SK-N-SH (cell line): ENCODE measurements at regions not wholly inside any gene's neighbourhood (a gene's known extent, or its start where the extent isn't known, plus 50 kb on each side); places are given as distances from the start of the nearest gene placed in this dataset.
A peak's percentile ranks its signal among the peaks of the same experiment; 100 is the strongest.

Experiments
- CTCF ChIA-PET: fragments of 300-600, 350-600 bp; formaldehyde crosslinking; extraction: SDS; loops from one replicate; lab custom pipeline; 2021; lab: Yijun Ruan, JAX
- POLR2A ChIA-PET: fragments of 350-600 bp; sonication (Branson Sonifier 250); formaldehyde crosslinking; extraction: SDS; loops from one replicate; lab custom pipeline; 2020; ENCODE audit warnings: antibody characterized with exemption, inconsistent platforms; lab: Yijun Ruan, JAX
- DNase-seq: peaks from one replicate; pipeline ENCODE4 v3.0.0; 2012
- H2AFZ ChIP-seq: fragments of 200-600 bp; sonication (generic); 2 replicates; pipeline ENCODE4 v1.8.1; 2016; ENCODE audit warnings: antibody characterized with exemption, mild to moderate bottlenecking, low read depth
- H3F3A ChIP-seq: fragments of 200-600 bp; sonication (generic); replicated peaks from 2 replicates; pipeline ENCODE3; 2016; ENCODE audit warnings: antibody characterized with exemption, mild to moderate bottlenecking; ENCODE audit not compliant: insufficient read depth
- H3K27ac ChIP-seq, 2 experiments: fragments of 200-500 bp in 1 of 2; fragments of 200-600 bp in 1 of 2; sonication (Bioruptor generic) in 1 of 2; sonication (generic), shearing (Covaris generic) in 1 of 2; 2 replicates each; pipeline versions ENCODE4 v1.5.1 to v1.6.1; 2014 to 2016; ENCODE audit warnings: low read depth in 2 of 2, inconsistent platforms in 1 of 2, low read length in 1 of 2, mild to moderate bottlenecking in 1 of 2, mixed read lengths in 1 of 2
- H3K27me3 ChIP-seq: fragments of 200-600 bp; sonication (generic), shearing (Covaris generic); 2 replicates; pipeline ENCODE4 v1.6.1; 2016; ENCODE audit warnings: mixed run types; ENCODE audit not compliant: insufficient read depth
- H3K36me3 ChIP-seq, 2 experiments: fragments of 200-500 bp in 1 of 2; fragments of 200-600 bp in 1 of 2; sonication (Bioruptor generic) in 1 of 2; sonication (generic) in 1 of 2; replicated peaks in 1 of 2; 2 replicates each; pipeline versions ENCODE3 to v1.5.1; 2014 to 2016; ENCODE audit warnings: low read length in 1 of 2, mild to moderate bottlenecking in 1 of 2; ENCODE audit not compliant: insufficient read depth in 2 of 2, control insufficient read depth in 1 of 2
- H3K4me1 ChIP-seq, 2 experiments: fragments of 200-500 bp in 1 of 2; fragments of 200-600 bp in 1 of 2; sonication (Bioruptor generic) in 1 of 2; sonication (generic), shearing (Covaris generic) in 1 of 2; 2 replicates each; pipeline versions ENCODE4 v1.5.1 to v1.6.1; 2014 to 2016; ENCODE audit warnings: low read depth in 1 of 2, low read length in 1 of 2, mixed run types in 1 of 2; ENCODE audit not compliant: insufficient read depth in 2 of 2, control insufficient read depth in 1 of 2
- H3K4me2 ChIP-seq: fragments of 200-600 bp; sonication (generic), shearing (Covaris generic); 2 replicates; pipeline ENCODE4 v1.6.1; 2017; ENCODE audit warnings: mixed run types
- H3K4me3 ChIP-seq, 2 experiments: fragments of 200-500 bp in 1 of 2; fragments of 200-600 bp in 1 of 2; sonication (Bioruptor generic) in 1 of 2; sonication (generic), shearing (Covaris generic) in 1 of 2; 2 replicates each; pipeline versions ENCODE4 v1.5.1 to v1.8.1; 2014 to 2016; ENCODE audit warnings: low read depth in 2 of 2, inconsistent platforms in 1 of 2, low read length in 1 of 2, mild to moderate bottlenecking in 1 of 2, mixed read lengths in 1 of 2, moderate library complexity in 1 of 2
- H3K79me2 ChIP-seq: fragments of 200-600 bp; sonication (generic); 2 replicates; pipeline ENCODE4 v1.8.1; 2017; ENCODE audit warnings: mild to moderate bottlenecking; ENCODE audit not compliant: insufficient read depth
- H3K9ac ChIP-seq: fragments of 200-600 bp; sonication (generic); 2 replicates; pipeline ENCODE4 v1.6.1; 2017; ENCODE audit warnings: mixed run types
- H3K9me2 ChIP-seq: fragments of 200-600 bp; sonication (generic); 2 replicates; pipeline ENCODE4 v1.6.1; 2017; ENCODE audit warnings: mixed run types
- H3K9me3 ChIP-seq: fragments of 200-600 bp; sonication (generic); 2 replicates; pipeline ENCODE4 v1.6.1; 2017; ENCODE audit warnings: mixed run types, mild to moderate bottlenecking, moderate library complexity
- H4K20me1 ChIP-seq: fragments of 200-600 bp; sonication (generic); 2 replicates; pipeline ENCODE4 v1.6.1; 2017; ENCODE audit warnings: mild to moderate bottlenecking, mixed run types; ENCODE audit not compliant: insufficient read depth
- CHD2 ChIP-seq: fragments of 150-350 bp; IDR thresholded peaks from 2 replicates; pipeline ENCODE4 v1.6.1; 2018; ENCODE audit warnings: low read length; ENCODE audit not compliant: partially characterized antibody
- CTCF ChIP-seq: fragments of 200-600 bp; sonication (generic); IDR thresholded peaks from 2 replicates; pipeline ENCODE4 v1.6.1; 2017; ENCODE audit warnings: antibody characterized with exemption, mild to moderate bottlenecking, moderate library complexity
- ELF1 ChIP-seq: IDR thresholded peaks from 2 replicates; pipeline ENCODE4 v1.4.0; 2012
- EP300 ChIP-seq, 2 experiments: IDR thresholded peaks; 2 replicates each; pipeline versions ENCODE4 v1.4.0 to v1.6.1; 2012; ENCODE audit warnings: borderline replicate concordance in 1 of 2, low read depth in 1 of 2, low read length in 1 of 2
- EZH2phosphoT487 ChIP-seq: fragments of 200-600 bp; sonication (generic); IDR thresholded peaks from 2 replicates; pipeline ENCODE4 v1.6.1; 2017; ENCODE audit warnings: low read depth, mixed run types, mild to moderate bottlenecking, antibody characterized with exemption, moderate library complexity, borderline replicate concordance
- FOSL2 ChIP-seq: IDR thresholded peaks from 2 replicates; pipeline ENCODE4 v1.4.0; 2012; ENCODE audit warnings: low read depth, mild to moderate bottlenecking, moderate library complexity, borderline replicate concordance
- GABPA ChIP-seq: IDR thresholded peaks from 2 replicates; pipeline ENCODE4 v1.4.0; 2012; ENCODE audit warnings: low read depth, mild to moderate bottlenecking
- GATA2 ChIP-seq: sonication (generic); formaldehyde crosslinking; IDR thresholded peaks from 2 replicates; pipeline ENCODE4 v1.5.0; 2020; ENCODE audit warnings: mild to moderate bottlenecking, missing genetic modification reagents
- IRF3 ChIP-seq: fragments of 150-350 bp; IDR thresholded peaks from 2 replicates; pipeline ENCODE4 v1.6.1; 2016; ENCODE audit warnings: mild to moderate bottlenecking, low read depth, low read length
- JUND ChIP-seq: IDR thresholded peaks from 2 replicates; pipeline ENCODE4 v1.4.0; 2012
- MAX ChIP-seq: IDR thresholded peaks from 2 replicates; pipeline ENCODE4 v1.4.0; 2012; ENCODE audit warnings: low read depth
- MEF2A ChIP-seq: IDR thresholded peaks from 2 replicates; pipeline ENCODE4 v1.4.0; 2012; ENCODE audit warnings: low read depth, borderline replicate concordance
- PBX3 ChIP-seq: IDR thresholded peaks from 2 replicates; pipeline ENCODE4; 2012
- RAD21 ChIP-seq: IDR thresholded peaks from 2 replicates; pipeline ENCODE4 v1.6.1; 2012; ENCODE audit warnings: mild to moderate bottlenecking, low read length
- RFX5 ChIP-seq: IDR thresholded peaks from 2 replicates; pipeline ENCODE4 v1.6.1; 2012; ENCODE audit warnings: mild to moderate bottlenecking, improper control_type of control experiment, low read length
- RXRA ChIP-seq: IDR thresholded peaks from 2 replicates; pipeline ENCODE4 v1.4.0; 2012; ENCODE audit warnings: low read depth, mild to moderate bottlenecking, borderline replicate concordance
- SIN3A ChIP-seq: IDR thresholded peaks from 2 replicates; pipeline ENCODE4 v1.6.1; 2012; ENCODE audit warnings: low read depth, mild to moderate bottlenecking, low read length, moderate library complexity, borderline replicate concordance
- TAF1 ChIP-seq: IDR thresholded peaks from 2 replicates; pipeline ENCODE4 v1.6.1; 2012; ENCODE audit warnings: low read depth, mild to moderate bottlenecking, low read length, moderate library complexity, borderline replicate concordance
- TCF12 ChIP-seq: IDR thresholded peaks from 2 replicates; pipeline ENCODE4 v1.4.0; 2012
- TEAD4 ChIP-seq: IDR thresholded peaks from 2 replicates; pipeline ENCODE4 v1.4.0; 2012; ENCODE audit warnings: mild to moderate bottlenecking, borderline replicate concordance; ENCODE audit not compliant: insufficient read depth
- YY1 ChIP-seq: IDR thresholded peaks from 2 replicates; pipeline ENCODE4 v1.4.0; 2012; ENCODE audit warnings: low read depth, mild to moderate bottlenecking
- WGBS: methylation state at CpG from one replicate; pipeline ENCODE4 v1.1.6; 2017; ENCODE audit warnings: low lambda C conversion rate; 5-methylcytosine and 5-hydroxymethylcytosine counted together
- TF ChIP-seq, protein P1 (sequence below): fragments of 150-350 bp; IDR thresholded peaks from 2 replicates; pipeline ENCODE4 v1.6.1; 2017; ENCODE audit warnings: antibody characterized with exemption, low read length, low read depth, borderline replicate concordance

GRCh38 chr5:7068899-7069298, 327.0 kb upstream of the ADCY2 start:
- H3K36me3 ChIP-seq, result no peaks in the 10 kb centered on the region
- no peaks in the 10 kb centered on the region for H3K4me1 ChIP-seq
- no peak overlapping the region for H3K9ac ChIP-seq
- no peaks in the 10 kb centered on the region for H3K9me2 ChIP-seq
- H3K4me3 ChIP-seq, result peak overlapping the region in 1 of 2 experiments; percentile 21; a peak in 1 of 4 replicates
- TF ChIP-seq CHD2 (no peak), RFX5 (no peak), PBX3 (no peak), MEF2A (no peak), FOSL2 (no peak), IRF3 (no peak), GATA2 (CRISPR knock-in tag) (no peak), TCF12 (no peak), EP300 (IDR thresholded peaks at IDR 0.05; ENCODE audit: borderline replicate concordance in 1 of 2, low read depth in 1 of 2, low read length in 1 of 2) (no peak)
- TF ChIP-seq, protein P1, sequence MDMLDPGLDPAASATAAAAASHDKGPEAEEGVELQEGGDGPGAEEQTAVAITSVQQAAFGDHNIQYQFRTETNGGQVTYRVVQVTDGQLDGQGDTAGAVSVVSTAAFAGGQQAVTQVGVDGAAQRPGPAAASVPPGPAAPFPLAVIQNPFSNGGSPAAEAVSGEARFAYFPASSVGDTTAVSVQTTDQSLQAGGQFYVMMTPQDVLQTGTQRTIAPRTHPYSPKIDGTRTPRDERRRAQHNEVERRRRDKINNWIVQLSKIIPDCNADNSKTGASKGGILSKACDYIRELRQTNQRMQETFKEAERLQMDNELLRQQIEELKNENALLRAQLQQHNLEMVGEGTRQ, result no peak
- TF ChIP-seq, all 33 proteins: peak for 0
- H3K9me3 ChIP-seq, result no peaks in the 10 kb centered on the region
- CTCF ChIA-PET, result no interaction called here
- no peaks in the 10 kb centered on the region for H3K27me3 ChIP-seq
- H4K20me1 ChIP-seq, result no peaks in the 10 kb centered on the region
- H3K79me2 ChIP-seq, result no peaks in the 10 kb centered on the region
- no peak overlapping the region for H3K27ac ChIP-seq
- peak overlapping the region; percentile 62; the same call in 1 of the 2 replicates for H3K4me2 ChIP-seq
- H3F3A ChIP-seq, result no peaks in the 10 kb centered on the region
- 2% methylated on average over 5 of the region's 5 CpGs for WGBS
- DNase-seq, result no peak
- POLR2A ChIA-PET, result no interaction called here
- no peak overlapping the region for H2AFZ ChIP-seq

DNA sequence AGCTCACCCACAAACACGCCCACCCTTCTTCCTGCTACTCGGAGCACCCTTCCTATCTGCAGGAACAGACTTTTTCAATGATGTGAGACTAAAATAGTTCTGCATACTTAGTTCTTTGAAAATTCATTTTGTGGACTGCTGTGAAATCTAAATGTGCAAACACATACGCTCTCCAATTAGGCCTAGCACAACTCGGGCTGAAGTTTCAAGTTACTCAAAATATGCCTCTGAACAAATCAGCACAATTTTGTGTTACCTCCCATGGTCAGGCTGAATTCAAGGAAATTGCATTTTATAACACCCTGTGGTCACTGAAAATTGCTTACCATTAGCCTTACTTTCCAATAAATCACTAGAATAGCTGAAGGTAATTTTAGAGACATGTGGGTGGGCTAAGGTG, 323.8 kb upstream of the ADCY2 start:
- Histone ChIP-seq H3K4me2 (no peak overlapping the region), H3K36me3 (no peaks in the 10 kb centered on the region), H4K20me1 (no peaks in the 10 kb centered on the region), H3K9ac (no peak overlapping the region), H3K79me2 (no peaks in the 10 kb centered on the region), H3K9me3 (no peaks in the 10 kb centered on the region), H3K27ac (no peak overlapping the region), H3K27me3 (no peaks in the 10 kb centered on the region), H3K9me2 (no peaks in the 10 kb centered on the region), H2AFZ (no peak overlapping the region), H3K4me1 (no peaks in the 10 kb centered on the region), H3F3A (no peaks in the 10 kb centered on the region), H3K4me3 (no peak overlapping the region)
- DNase-seq, result no peak
- CTCF ChIA-PET, result no interaction called here
- WGBS, result 2% methylated on average over 4 of the region's 4 CpGs
- POLR2A ChIA-PET, result no interaction called here
- TF ChIP-seq TAF1 (no peak), EZH2phosphoT487 (no peak), CTCF (no peak), TEAD4 (no peak), GABPA (no peak), SIN3A (no peak), EP300 (IDR thresholded peaks at IDR 0.05; ENCODE audit: borderline replicate concordance in 1 of 2, low read depth in 1 of 2, low read length in 1 of 2) (no peak), CHD2 (no peak), RAD21 (no peak), GATA2 (CRISPR knock-in tag) (no peak), ELF1 (no peak), RXRA (no peak), MAX (no peak), JUND (no peak), YY1 (no peak)
